Mesothelial cell of epicardium (in vitro differentiated cells): ENCODE measurements at regions not wholly inside any gene's neighbourhood (a gene's known extent, or its start where the extent isn't known, plus 50 kb on each side); places are given as distances from the start of the nearest gene placed in this dataset.
"Not testable (repeated sequence)": the region's sequence is repeated elsewhere in the genome, so short reads cannot be mapped to it uniquely, and the experiment has no call there.

Experiments
- DNase-seq, 2 experiments: peaks; one replicate each; pipeline ENCODE4 v3.0.0; 2021; ENCODE audit warnings: low spot score in 2 of 2; ENCODE audit not compliant: unreplicated experiment in 2 of 2
- H3K27ac Mint-ChIP-seq: 2 replicates; pipeline ENCODE4 v1.8.0; 2021; ENCODE audit warnings: mixed read lengths
- H3K27me3 Mint-ChIP-seq: 2 replicates; pipeline ENCODE4 v1.8.0; 2021; ENCODE audit warnings: low read depth, mixed read lengths
- H3K36me3 Mint-ChIP-seq: 2 replicates; pipeline ENCODE4 v1.8.0; 2021; ENCODE audit warnings: mixed read lengths
- H3K4me1 Mint-ChIP-seq: 2 replicates; pipeline ENCODE4 v1.8.0; 2021; ENCODE audit warnings: mixed read lengths
- H3K4me3 Mint-ChIP-seq: 2 replicates; pipeline ENCODE4 v1.8.0; 2021; ENCODE audit warnings: mild to moderate bottlenecking, moderate library complexity, mixed read lengths
- H3K9me3 Mint-ChIP-seq: 2 replicates; pipeline ENCODE4 v1.8.0; 2021; ENCODE audit warnings: mixed read lengths
- CTCF ChIP-seq: fragments of 200-600 bp; sonication (generic); IDR thresholded peaks from one replicate; pipeline ENCODE4 v1.5.0; 2021; ENCODE audit warnings: antibody characterized with exemption; ENCODE audit not compliant: unreplicated experiment

DNA sequence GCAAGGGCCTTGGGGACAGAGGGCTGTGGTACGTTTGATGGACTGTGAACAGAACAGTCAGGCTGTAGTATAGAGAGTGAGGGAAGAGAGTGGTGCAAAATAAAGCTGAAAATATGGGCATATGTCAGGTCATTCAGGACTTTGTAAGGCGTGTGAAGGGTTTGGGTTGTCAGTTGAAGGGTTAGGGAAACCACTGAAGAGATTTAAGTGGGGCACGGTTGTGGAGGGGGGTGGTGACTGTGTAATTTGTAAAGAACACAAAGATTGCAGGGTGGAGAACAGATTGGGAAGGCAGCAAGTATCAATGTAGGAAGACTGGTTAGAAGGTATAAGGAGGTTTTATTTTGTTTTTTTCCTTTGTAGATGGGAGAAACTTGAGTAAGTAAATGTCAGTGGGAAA is 349.8 kb downstream of the DLEU7 start:
- Mint-ChIP-seq H3K27ac (no peak overlapping the region), H3K4me1 (no peaks in the 10 kb centered on the region), H3K9me3 (no peaks in the 10 kb centered on the region), H3K36me3 (no peaks in the 10 kb centered on the region), H3K27me3 (no peaks in the 10 kb centered on the region), H3K4me3 (no peak overlapping the region)
- no peak for DNase-seq
- no peak for TF ChIP-seq CTCF

- Mint-ChIP-seq H3K4me1 (no peaks in the 10 kb centered on the region), H3K9me3 (no peaks in the 10 kb centered on the region), H3K27ac (no peak overlapping the region), H3K4me3 (no peak overlapping the region), H3K27me3 (no peaks in the 10 kb centered on the region), H3K36me3 (no peaks in the 10 kb centered on the region)
- DNase-seq = no peak
- no peak for TF ChIP-seq CTCF
Measured at GRCh38 chr13:50494138-50494537, 349.4 kb downstream of the DLEU7 start.

- H3K27me3 Mint-ChIP-seq, H3K27ac Mint-ChIP-seq, H3K4me1 Mint-ChIP-seq, H3K4me3 Mint-ChIP-seq, DNase-seq, H3K9me3 Mint-ChIP-seq, H3K36me3 Mint-ChIP-seq: not testable (repeated sequence)
Measured at GRCh38 chr13:50503212-50503611, 340.3 kb downstream of the DLEU7 start.

GRCh38 chr13:50509167-50509566 is 334.3 kb downstream of the DLEU7 start:
- Mint-ChIP-seq H3K27ac (no peak overlapping the region), H3K4me1 (peaks cover 2% of the 10 kb centered on the region), H3K36me3 (peaks cover 4% of the 10 kb centered on the region), H3K27me3 (no peaks in the 10 kb centered on the region), H3K9me3 (peaks cover 9% of the 10 kb centered on the region), H3K4me3 (no peak overlapping the region)
- no peak for DNase-seq
- TF ChIP-seq CTCF = no peak

GRCh38 chr13:50509771-50510441 is 333.6 kb downstream of the DLEU7 start:
- no peak for DNase-seq
- H3K4me3 Mint-ChIP-seq = no peak overlapping the region
- no peak for TF ChIP-seq CTCF
- no peaks in the 10 kb centered on the region for H3K27me3 Mint-ChIP-seq
- H3K9me3 Mint-ChIP-seq = peaks cover 9% of the 10 kb centered on the region
- H3K4me1 Mint-ChIP-seq = peaks cover 3% of the 10 kb centered on the region
- no peak overlapping the region for H3K27ac Mint-ChIP-seq
- peaks cover 4% of the 10 kb centered on the region for H3K36me3 Mint-ChIP-seq

DNA sequence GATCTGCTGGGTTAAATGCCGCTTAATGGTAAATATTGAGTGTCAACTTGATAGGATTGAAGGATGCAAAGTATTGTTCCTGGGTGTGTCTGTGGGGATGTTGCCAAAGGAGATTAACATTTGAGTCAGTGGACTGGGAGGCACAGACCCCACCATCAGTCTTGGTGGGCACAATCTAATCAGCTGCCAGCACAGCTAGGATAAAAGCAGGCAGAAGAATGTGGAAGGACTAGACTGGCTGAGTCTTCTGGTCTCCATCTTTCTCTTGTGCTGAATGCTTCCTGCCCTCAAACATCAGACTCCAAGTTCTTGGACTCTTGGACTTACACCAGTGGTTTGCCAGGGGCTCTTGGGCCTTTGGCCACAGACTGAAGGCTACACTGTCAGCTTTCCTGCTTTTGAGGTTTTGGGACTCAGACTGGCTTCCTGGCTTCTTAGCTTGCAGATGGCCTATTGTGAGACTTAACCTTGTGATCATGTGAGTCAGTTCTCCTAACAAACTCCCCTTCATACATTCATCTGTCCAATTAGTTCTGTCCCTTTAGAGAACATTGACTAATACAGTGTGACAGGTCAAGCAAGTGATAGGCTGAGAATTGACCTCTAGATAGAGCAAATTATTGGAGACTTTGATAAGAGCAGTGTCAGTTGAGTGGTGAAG is 332.5 kb downstream of the DLEU7 start:
- not testable (repeated sequence) for H3K36me3 Mint-ChIP-seq, DNase-seq, H3K4me3 Mint-ChIP-seq, H3K4me1 Mint-ChIP-seq, H3K27me3 Mint-ChIP-seq, H3K9me3 Mint-ChIP-seq, H3K27ac Mint-ChIP-seq
